ENCODE measurements at regions not wholly inside any gene's neighbourhood (a gene's known extent, or its start where the extent isn't known, plus 50 kb on each side); places are given as distances from the start of the nearest gene placed in this dataset.

DNA sequence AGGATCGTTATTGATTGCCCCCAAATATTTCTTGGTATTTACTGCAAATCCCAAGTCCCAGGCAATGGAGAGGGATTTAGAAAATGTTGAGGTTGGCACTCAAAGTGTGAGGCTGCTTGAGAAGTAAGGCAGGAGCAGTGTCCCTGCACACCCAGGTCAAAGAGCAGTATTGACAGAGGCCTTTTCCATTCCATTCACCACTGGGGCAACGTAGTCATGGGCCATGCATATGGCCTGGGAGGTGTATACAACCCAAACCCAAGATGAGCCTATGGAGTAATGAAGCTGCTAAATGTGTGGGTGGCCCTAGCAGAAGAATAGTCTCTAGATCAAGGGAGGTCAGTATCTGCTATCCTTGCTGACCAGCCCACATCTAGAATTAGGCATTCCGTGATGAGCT is 245.6 kb downstream of the FOXD2 start:
- TF ChIP-seq, protein P1, sequence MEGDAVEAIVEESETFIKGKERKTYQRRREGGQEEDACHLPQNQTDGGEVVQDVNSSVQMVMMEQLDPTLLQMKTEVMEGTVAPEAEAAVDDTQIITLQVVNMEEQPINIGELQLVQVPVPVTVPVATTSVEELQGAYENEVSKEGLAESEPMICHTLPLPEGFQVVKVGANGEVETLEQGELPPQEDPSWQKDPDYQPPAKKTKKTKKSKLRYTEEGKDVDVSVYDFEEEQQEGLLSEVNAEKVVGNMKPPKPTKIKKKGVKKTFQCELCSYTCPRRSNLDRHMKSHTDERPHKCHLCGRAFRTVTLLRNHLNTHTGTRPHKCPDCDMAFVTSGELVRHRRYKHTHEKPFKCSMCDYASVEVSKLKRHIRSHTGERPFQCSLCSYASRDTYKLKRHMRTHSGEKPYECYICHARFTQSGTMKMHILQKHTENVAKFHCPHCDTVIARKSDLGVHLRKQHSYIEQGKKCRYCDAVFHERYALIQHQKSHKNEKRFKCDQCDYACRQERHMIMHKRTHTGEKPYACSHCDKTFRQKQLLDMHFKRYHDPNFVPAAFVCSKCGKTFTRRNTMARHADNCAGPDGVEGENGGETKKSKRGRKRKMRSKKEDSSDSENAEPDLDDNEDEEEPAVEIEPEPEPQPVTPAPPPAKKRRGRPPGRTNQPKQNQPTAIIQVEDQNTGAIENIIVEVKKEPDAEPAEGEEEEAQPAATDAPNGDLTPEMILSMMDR (optimal IDR thresholded peaks at IDR 0.05 in 1 of 3, IDR thresholded peaks at IDR 0.05 in 1 of 3, conservative IDR thresholded peaks at IDR 0.05 in 1 of 3; ENCODE audit: extremely low read depth in 1 of 3, insufficient read depth in 2 of 3, low read length in 3 of 3), result no peak
- no peak for TF ChIP-seq EZH2 (IDR thresholded peaks at IDR 0.05; ENCODE audit: low read length)
